Keratinocyte (primary cell): ENCODE measurements at regions not wholly inside any gene's neighbourhood (a gene's known extent, or its start where the extent isn't known, plus 50 kb on each side); places are given as distances from the start of the nearest gene placed in this dataset.

Experiments
- CTCF ChIP-seq, 3 experiments: IDR thresholded peaks in 1 of 3; conservative IDR thresholded peaks in 1 of 3; optimal IDR thresholded peaks in 1 of 3; 2 replicates in 2 of 3; 3 replicates in 1 of 3; pipeline versions ENCODE3 to v1.5.1; 2011; ENCODE audit warnings: low read length in 3 of 3, mild to moderate bottlenecking in 3 of 3, moderate library complexity in 2 of 3, control low read depth in 1 of 3, inconsistent platforms in 1 of 3; ENCODE audit not compliant: insufficient read depth in 2 of 3; ENCODE audit errors: extremely low read depth in 1 of 3
- EZH2 ChIP-seq: IDR thresholded peaks from one replicate; pipeline ENCODE4 v1.6.1; 2012; ENCODE audit warnings: inconsistent platforms, mild to moderate bottlenecking, low read length, moderate library complexity

DNA sequence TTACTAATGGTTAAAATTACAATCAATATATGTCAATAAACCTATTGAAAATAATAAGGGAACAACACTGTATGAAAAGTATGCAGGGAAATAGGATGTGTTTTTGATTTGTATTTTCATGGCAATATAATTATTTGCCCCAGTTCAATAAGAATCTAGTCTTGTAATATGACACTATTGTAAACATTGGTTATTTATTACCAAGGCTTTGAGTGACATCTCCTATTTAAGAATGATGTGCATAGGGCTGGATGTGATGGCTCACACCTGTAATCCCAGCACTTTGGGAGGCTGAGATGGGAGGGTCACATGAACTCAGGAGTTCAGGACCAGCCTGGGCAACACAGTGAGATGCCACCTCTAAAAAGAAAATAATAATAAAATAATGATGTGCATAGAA, 78.6 kb upstream of the DTNBP1 start:
- TF ChIP-seq CTCF (optimal IDR thresholded peaks at IDR 0.05 in 1 of 3, IDR thresholded peaks at IDR 0.05 in 1 of 3, conservative IDR thresholded peaks at IDR 0.05 in 1 of 3; ENCODE audit: extremely low read depth in 1 of 3, insufficient read depth in 2 of 3, low read length in 3 of 3) (no peak), EZH2 (no peak)
